A549 (cell line): ENCODE measurements at regions not wholly inside any gene's neighbourhood (a gene's known extent, or its start where the extent isn't known, plus 50 kb on each side); places are given as distances from the start of the nearest gene placed in this dataset.

Experiments used
- ATAC-seq, 2 experiments: fragments of 200-7000 bp in 1 of 2; fragments of >200 bp in 1 of 2; cut with Nextera tagmentation in 1 of 2; cut with Tn5 transposase in 1 of 2; 3 replicates each; pipeline versions ENCODE4 v1.8.0 to v1.9.1; 2018 to 2020; ENCODE audit warnings: mild to moderate bottlenecking in 1 of 2, moderate library complexity in 1 of 2
- CTCF ChIA-PET: fragments of 300-600 bp; sonication (Branson Sonifier 250); formaldehyde crosslinking; extraction: SDS; loops from one replicate; lab custom pipeline; 2021; ENCODE audit warnings: antibody characterized with exemption, inconsistent platforms; lab: Yijun Ruan, JAX
- POLR2A ChIA-PET: fragments of 350-600 bp; formaldehyde crosslinking; extraction: SDS; loops from one replicate; lab custom pipeline; 2021; ENCODE audit warnings: antibody characterized with exemption, inconsistent platforms; lab: Yijun Ruan, JAX
- DNase-seq, 2 experiments: peaks; one replicate each; pipeline versions ENCODE4 v3.0.0 to v3.0.0-alpha.2; 2011 to 2016; ENCODE audit warnings: low read depth in 1 of 2, low spot score in 1 of 2
- FAIRE-seq: peaks from 2 replicates; lab custom pipeline; 2011; peaks lifted over from hg19 to GRCh38; lab: Jason Lieb, UNC
- H3K27ac ChIP-seq, 2 experiments: fragments of >200 bp; sonication (Bioruptor Twin); formaldehyde crosslinking; 3 replicates each; pipeline ENCODE4 v1.5.1; 2016 to 2017
- H3K4me1 ChIP-seq: fragments of >200 bp; sonication (Bioruptor Twin); formaldehyde crosslinking; 3 replicates; pipeline ENCODE4 v1.6.1; 2016
- H3K4me2 ChIP-seq: fragments of >200 bp; sonication (Bioruptor Twin); formaldehyde crosslinking; 3 replicates; pipeline ENCODE4 v1.6.1; 2016
- H3K4me3 ChIP-seq: fragments of >200 bp; sonication (Bioruptor Twin); formaldehyde crosslinking; 3 replicates; pipeline ENCODE4 v1.5.1; 2016
- H3K9me3 ChIP-seq: fragments of >200 bp; sonication (Bioruptor Twin); formaldehyde crosslinking; 3 replicates; pipeline ENCODE4 v1.6.1; 2016
- BHLHE40 ChIP-seq: IDR thresholded peaks from 2 replicates; pipeline ENCODE4 v1.6.1; 2012; ENCODE audit warnings: low read depth, low read length, inconsistent platforms
- CBX8 ChIP-seq: fragments of 200-600 bp; sonication (generic); IDR thresholded peaks from 2 replicates; pipeline ENCODE4 v1.6.1; 2016
- CHD2 ChIP-seq: fragments of 150-350 bp; IDR thresholded peaks from 2 replicates; pipeline ENCODE4 v1.6.1; 2014; ENCODE audit warnings: low read length; ENCODE audit not compliant: partially characterized antibody
- EHF ChIP-seq: fragments of 250-450 bp; sonication (Bioruptor Pico); IDR thresholded peaks from 2 replicates; pipeline ENCODE4 v1.5.0; 2020; ENCODE audit warnings: mild to moderate bottlenecking
- ESRRA ChIP-seq: fragments of 150-350 bp; IDR thresholded peaks from 2 replicates; pipeline ENCODE4 v1.6.1; 2014; ENCODE audit warnings: mild to moderate bottlenecking, low read length, borderline replicate concordance
- FOXS1 ChIP-seq: fragments of 250-450 bp; sonication (Bioruptor Pico); IDR thresholded peaks from 2 replicates; pipeline ENCODE4 v1.5.0; 2020; ENCODE audit warnings: mild to moderate bottlenecking, moderate library complexity
- HDAC2 ChIP-seq: fragments of 200-600 bp; sonication (generic); IDR thresholded peaks from 2 replicates; pipeline ENCODE4 v1.6.1; 2016
- HEYL ChIP-seq: fragments of 250-450 bp; sonication (Bioruptor Pico); IDR thresholded peaks from 2 replicates; pipeline ENCODE4 v1.8.0; 2021; ENCODE audit warnings: mild to moderate bottlenecking, moderate library complexity
- HOXB5 ChIP-seq: fragments of 250-450 bp; sonication (Bioruptor Pico); IDR thresholded peaks from 2 replicates; pipeline ENCODE4 v1.5.0; 2020; ENCODE audit warnings: mild to moderate bottlenecking, moderate library complexity
- MAFK ChIP-seq: fragments of 450-650 bp; IDR thresholded peaks from 2 replicates; pipeline ENCODE4 v1.6.1; 2014; ENCODE audit not compliant: partially characterized antibody
- NR3C1 ChIP-seq: fragments of >200 bp; sonication (Bioruptor Twin); formaldehyde crosslinking; IDR thresholded peaks from 3 replicates; pipeline ENCODE4 v1.6.1; 2017
- PHF8 ChIP-seq: fragments of 200-600 bp; sonication (generic); IDR thresholded peaks from 2 replicates; pipeline ENCODE4 v1.6.1; 2016; ENCODE audit warnings: low read depth, mild to moderate bottlenecking, antibody characterized with exemption, moderate library complexity, borderline replicate concordance
- POLR2A ChIP-seq: IDR thresholded peaks from 2 replicates; pipeline ENCODE4 v1.6.1; 2012; ENCODE audit warnings: mild to moderate bottlenecking, low read length
- RCOR1 ChIP-seq: fragments of 150-350 bp; IDR thresholded peaks from 2 replicates; pipeline ENCODE4 v1.6.1; 2014; ENCODE audit warnings: antibody characterized with exemption, low read length, low read depth
- RFX5 ChIP-seq: fragments of 450-650 bp; IDR thresholded peaks from 2 replicates; pipeline ENCODE4 v1.7.1; 2014; ENCODE audit warnings: antibody characterized with exemption, mild to moderate bottlenecking, moderate library complexity
- RNF2 ChIP-seq: fragments of 200-600 bp; sonication (generic); IDR thresholded peaks from 2 replicates; pipeline ENCODE4 v1.6.1; 2016; ENCODE audit warnings: low read depth, mild to moderate bottlenecking, antibody characterized with exemption, moderate library complexity, borderline replicate concordance
- SMC3 ChIP-seq: fragments of >200 bp; sonication (Bioruptor Twin); formaldehyde crosslinking; IDR thresholded peaks from 3 replicates; pipeline ENCODE4 v1.6.1; 2018; ENCODE audit warnings: inconsistent platforms
- TP53 ChIP-seq: fragments of 250-450 bp; sonication (Bioruptor Pico); IDR thresholded peaks from 2 replicates; pipeline ENCODE4 v1.5.0; 2021; ENCODE audit warnings: mild to moderate bottlenecking, moderate library complexity
- ZC3H11A ChIP-seq: fragments of 450-650 bp; IDR thresholded peaks from 2 replicates; pipeline ENCODE4 v1.6.1; 2014; ENCODE audit warnings: antibody characterized with exemption, mild to moderate bottlenecking
- ZFP36 ChIP-seq: fragments of 450-650 bp; IDR thresholded peaks from 2 replicates; pipeline ENCODE4 v1.6.1; 2014; ENCODE audit warnings: borderline replicate concordance; ENCODE audit not compliant: partially characterized antibody
- WGBS: methylation state at CpG from one replicate; pipeline ENCODE4 v1.1.6; 2017; ENCODE audit errors: missing lambda C conversion rate; 5-methylcytosine and 5-hydroxymethylcytosine counted together
- TF ChIP-seq, protein P1 (sequence below): fragments of >200 bp; sonication (Bioruptor Twin); formaldehyde crosslinking; IDR thresholded peaks from 3 replicates; pipeline ENCODE4 v1.6.1; 2016
- TF ChIP-seq, protein P2 (sequence below): fragments of >200 bp; sonication (Bioruptor Twin); formaldehyde crosslinking; IDR thresholded peaks from 3 replicates; pipeline ENCODE4 v1.5.1; 2016
- TF ChIP-seq, protein P3 (sequence below): fragments of 250-450 bp; sonication (Bioruptor Pico); IDR thresholded peaks from 2 replicates; pipeline ENCODE4 v1.5.0; 2021; ENCODE audit warnings: mild to moderate bottlenecking, moderate library complexity, borderline replicate concordance

DNA sequence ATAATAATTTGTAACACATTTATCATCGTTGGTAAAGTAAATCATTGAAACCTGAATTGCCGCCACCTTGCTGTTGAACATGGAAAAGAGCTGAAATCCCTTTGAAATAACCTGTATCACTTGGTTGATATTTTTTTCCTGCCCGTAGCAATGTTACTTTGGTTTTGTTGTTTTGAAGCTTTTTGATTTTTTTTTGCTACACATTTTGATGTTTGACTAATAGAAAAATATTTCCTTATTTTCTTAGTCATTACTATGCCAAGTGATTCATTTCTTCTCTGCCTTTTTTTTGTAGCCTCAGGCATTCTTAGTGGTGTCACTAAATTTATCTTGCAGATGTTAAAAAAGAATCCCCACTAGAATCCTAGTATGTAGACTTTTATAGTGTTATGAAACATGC is 235.1 kb upstream of the MEOX2 start:
- POLR2A ChIA-PET: no interaction called here
- CTCF ChIA-PET: no interaction called here
- no peak overlapping the region for H3K27ac ChIP-seq
- ATAC-seq (no peak), DNase-seq (no peak), FAIRE-seq (no peak)
- 25% methylated on average over 3 of the region's 3 CpGs for WGBS
- no peaks in the 10 kb centered on the region for H3K9me3 ChIP-seq
- H3K4me1 ChIP-seq: no peaks in the 10 kb centered on the region
- no peak overlapping the region for H3K4me3 ChIP-seq
- no peak for TF ChIP-seq BHLHE40
- no peak for TF ChIP-seq RCOR1
- no peak for TF ChIP-seq TP53 (CRISPR knock-in tag)
- TF ChIP-seq PHF8: no peak
- no peak for TF ChIP-seq SMC3
- TF ChIP-seq, protein P1, sequence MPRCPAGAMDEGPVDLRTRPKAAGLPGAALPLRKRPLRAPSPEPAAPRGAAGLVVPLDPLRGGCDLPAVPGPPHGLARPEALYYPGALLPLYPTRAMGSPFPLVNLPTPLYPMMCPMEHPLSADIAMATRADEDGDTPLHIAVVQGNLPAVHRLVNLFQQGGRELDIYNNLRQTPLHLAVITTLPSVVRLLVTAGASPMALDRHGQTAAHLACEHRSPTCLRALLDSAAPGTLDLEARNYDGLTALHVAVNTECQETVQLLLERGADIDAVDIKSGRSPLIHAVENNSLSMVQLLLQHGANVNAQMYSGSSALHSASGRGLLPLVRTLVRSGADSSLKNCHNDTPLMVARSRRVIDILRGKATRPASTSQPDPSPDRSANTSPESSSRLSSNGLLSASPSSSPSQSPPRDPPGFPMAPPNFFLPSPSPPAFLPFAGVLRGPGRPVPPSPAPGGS: no peak
- no peak for TF ChIP-seq HOXB5 (CRISPR knock-in tag)
- TF ChIP-seq CBX8: no peak
- TF ChIP-seq RFX5: no peak
- no peak overlapping the region for H3K4me2 ChIP-seq

- TF ChIP-seq ZFP36 (no peak), CHD2 (no peak), CBX8 (no peak), MAFK (no peak), HOXB5 (CRISPR knock-in tag) (no peak)
- Histone ChIP-seq H3K4me2 (no peak overlapping the region), H3K27ac (no peak overlapping the region), H3K4me1 (no peaks in the 10 kb centered on the region), H3K9me3 (no peaks in the 10 kb centered on the region), H3K4me3 (no peak overlapping the region)
- CTCF ChIA-PET: interaction anchor here (1.1 kb wide), 1 partner anchor 32 kb away, joined by 3 read pairs; no protein-coding TSS in a partner anchor
- FAIRE-seq (no peak), DNase-seq (no peak), ATAC-seq (no peak)
- POLR2A ChIA-PET: no interaction called here
- 17% methylated on average over 7 of the region's 7 CpGs for WGBS
These were observed 234.5 kb upstream of the MEOX2 start for GRCh38 chr7:15920953-15921352.

- Histone ChIP-seq H3K27ac (no peak overlapping the region), H3K4me3 (no peak overlapping the region), H3K4me2 (no peak overlapping the region), H3K9me3 (no peaks in the 10 kb centered on the region), H3K4me1 (no peaks in the 10 kb centered on the region)
- WGBS: 56% methylated on average over 4 of the region's 4 CpGs
- no peak for DNase-seq
- no peak for ATAC-seq
- CTCF ChIA-PET: interaction anchor here (1.5 kb wide), 1 partner anchor 13 kb away, joined by 3 read pairs; no protein-coding TSS in a partner anchor
- POLR2A ChIA-PET: no interaction called here
- TF ChIP-seq EHF (CRISPR knock-in tag) (no peak), BHLHE40 (no peak), FOXS1 (CRISPR knock-in tag) (no peak), RCOR1 (no peak), ESRRA (no peak), HEYL (CRISPR knock-in tag) (no peak)
- TF ChIP-seq, protein P1: no peak
- FAIRE-seq: no peak
These were observed 230.3 kb upstream of the MEOX2 start for GRCh38 chr7:15916681-15917380.

GRCh38 chr7:15915686-15916293 is 229.3 kb upstream of the MEOX2 start:
- DNase-seq: no peak
- H3K4me2 ChIP-seq: no peak overlapping the region
- H3K4me1 ChIP-seq: no peaks in the 10 kb centered on the region
- ChIA-PET POLR2A (no interaction called here), CTCF (no interaction called here)
- no peak for ATAC-seq
- no peak overlapping the region for H3K27ac ChIP-seq
- no peak for TF ChIP-seq POLR2A
- TF ChIP-seq, protein P2, sequence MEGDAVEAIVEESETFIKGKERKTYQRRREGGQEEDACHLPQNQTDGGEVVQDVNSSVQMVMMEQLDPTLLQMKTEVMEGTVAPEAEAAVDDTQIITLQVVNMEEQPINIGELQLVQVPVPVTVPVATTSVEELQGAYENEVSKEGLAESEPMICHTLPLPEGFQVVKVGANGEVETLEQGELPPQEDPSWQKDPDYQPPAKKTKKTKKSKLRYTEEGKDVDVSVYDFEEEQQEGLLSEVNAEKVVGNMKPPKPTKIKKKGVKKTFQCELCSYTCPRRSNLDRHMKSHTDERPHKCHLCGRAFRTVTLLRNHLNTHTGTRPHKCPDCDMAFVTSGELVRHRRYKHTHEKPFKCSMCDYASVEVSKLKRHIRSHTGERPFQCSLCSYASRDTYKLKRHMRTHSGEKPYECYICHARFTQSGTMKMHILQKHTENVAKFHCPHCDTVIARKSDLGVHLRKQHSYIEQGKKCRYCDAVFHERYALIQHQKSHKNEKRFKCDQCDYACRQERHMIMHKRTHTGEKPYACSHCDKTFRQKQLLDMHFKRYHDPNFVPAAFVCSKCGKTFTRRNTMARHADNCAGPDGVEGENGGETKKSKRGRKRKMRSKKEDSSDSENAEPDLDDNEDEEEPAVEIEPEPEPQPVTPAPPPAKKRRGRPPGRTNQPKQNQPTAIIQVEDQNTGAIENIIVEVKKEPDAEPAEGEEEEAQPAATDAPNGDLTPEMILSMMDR: no peak
- TF ChIP-seq, protein P3, sequence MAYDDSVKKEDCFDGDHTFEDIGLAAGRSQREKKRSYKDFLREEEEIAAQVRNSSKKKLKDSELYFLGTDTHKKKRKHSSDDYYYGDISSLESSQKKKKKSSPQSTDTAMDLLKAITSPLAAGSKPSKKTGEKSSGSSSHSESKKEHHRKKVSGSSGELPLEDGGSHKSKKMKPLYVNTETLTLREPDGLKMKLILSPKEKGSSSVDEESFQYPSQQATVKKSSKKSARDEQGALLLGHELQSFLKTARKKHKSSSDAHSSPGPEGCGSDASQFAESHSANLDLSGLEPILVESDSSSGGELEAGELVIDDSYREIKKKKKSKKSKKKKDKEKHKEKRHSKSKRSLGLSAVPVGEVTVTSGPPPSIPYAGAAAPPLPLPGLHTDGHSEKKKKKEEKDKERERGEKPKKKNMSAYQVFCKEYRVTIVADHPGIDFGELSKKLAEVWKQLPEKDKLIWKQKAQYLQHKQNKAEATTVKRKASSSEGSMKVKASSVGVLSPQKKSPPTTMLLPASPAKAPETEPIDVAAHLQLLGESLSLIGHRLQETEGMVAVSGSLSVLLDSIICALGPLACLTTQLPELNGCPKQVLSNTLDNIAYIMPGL: no peak
- no peak for TF ChIP-seq RNF2
- TF ChIP-seq HDAC2: no peak
- no peak for TF ChIP-seq NR3C1
- no peak for TF ChIP-seq ZC3H11A
- H3K9me3 ChIP-seq: no peaks in the 10 kb centered on the region
- 40% methylated on average over 6 of the region's 6 CpGs for WGBS
- FAIRE-seq: no peak
- H3K4me3 ChIP-seq: no peak overlapping the region
